ENCODE measurements at regions not wholly inside any gene's neighbourhood (a gene's known extent, or its start where the extent isn't known, plus 50 kb on each side); places are given as distances from the start of the nearest gene placed in this dataset.
"Not testable (repeated sequence)": the region's sequence is repeated elsewhere in the genome, so short reads cannot be mapped to it uniquely, and the experiment has no call there.

GRCh38 chr20:6311097-6311496 lies 188.3 kb upstream of the FERMT1 start:
- Mint-ChIP-seq H3K27ac (no peak overlapping the region), H3K36me3 (ENCODE audit: low read depth) (no peaks in the 10 kb centered on the region), H3K4me1 (ENCODE audit: low read depth) (no peaks in the 10 kb centered on the region), H3K4me3 (no peak overlapping the region), H3K9me3 (peaks cover 31% of the 10 kb centered on the region), H3K27me3 (ENCODE audit: low read depth) (no peaks in the 10 kb centered on the region)
- no peak for DNase-seq (ENCODE audit: low spot score)

GRCh38 chr20:6305536-6305935 lies 182.7 kb upstream of the FERMT1 start:
- Mint-ChIP-seq H3K9me3 (peaks cover 11% of the 10 kb centered on the region), H3K4me1 (ENCODE audit: low read depth) (no peaks in the 10 kb centered on the region), H3K27ac (no peak overlapping the region), H3K27me3 (ENCODE audit: low read depth) (no peaks in the 10 kb centered on the region), H3K36me3 (ENCODE audit: low read depth) (no peaks in the 10 kb centered on the region), H3K4me3 (no peak overlapping the region)
- no peak for DNase-seq (ENCODE audit: low spot score)

- no peak for DNase-seq (ENCODE audit: low spot score)
- H3K9me3 Mint-ChIP-seq: peaks cover 10% of the 10 kb centered on the region
- H3K27me3 Mint-ChIP-seq (ENCODE audit: low read depth): no peaks in the 10 kb centered on the region
- H3K36me3 Mint-ChIP-seq (ENCODE audit: low read depth): no peaks in the 10 kb centered on the region
- no peak overlapping the region for H3K4me3 Mint-ChIP-seq
- no peak overlapping the region for H3K27ac Mint-ChIP-seq
- H3K4me1 Mint-ChIP-seq (ENCODE audit: low read depth): no peaks in the 10 kb centered on the region
These were observed 179.2 kb upstream of the FERMT1 start for GRCh38 chr20:6302041-6302440.

DNA sequence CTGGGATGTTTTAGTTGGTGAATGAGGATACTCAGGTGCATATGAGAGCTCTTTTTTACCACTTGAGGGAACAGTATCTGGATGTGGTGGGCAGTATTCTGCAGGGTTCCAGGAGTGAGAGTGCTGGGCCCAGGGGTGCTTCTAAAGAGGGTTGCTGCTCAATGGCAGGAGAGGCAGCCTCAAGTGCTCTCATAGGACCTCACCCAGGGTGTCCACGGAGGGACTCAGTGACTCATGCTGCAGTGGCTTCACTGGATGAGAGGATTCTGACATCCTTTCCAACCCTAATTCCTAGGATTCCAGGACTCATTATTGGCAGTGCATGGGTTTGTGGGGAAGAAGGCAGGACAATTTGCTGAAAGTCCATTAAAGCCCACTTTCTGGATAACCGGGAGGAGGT lies 176.6 kb upstream of the FERMT1 start:
- Mint-ChIP-seq H3K4me1 (ENCODE audit: low read depth) (no peaks in the 10 kb centered on the region), H3K9me3 (peaks cover 10% of the 10 kb centered on the region), H3K27ac (no peak overlapping the region), H3K4me3 (no peak overlapping the region), H3K27me3 (ENCODE audit: low read depth) (no peaks in the 10 kb centered on the region), H3K36me3 (ENCODE audit: low read depth) (no peaks in the 10 kb centered on the region)
- DNase-seq (ENCODE audit: low spot score): no peak

DNA sequence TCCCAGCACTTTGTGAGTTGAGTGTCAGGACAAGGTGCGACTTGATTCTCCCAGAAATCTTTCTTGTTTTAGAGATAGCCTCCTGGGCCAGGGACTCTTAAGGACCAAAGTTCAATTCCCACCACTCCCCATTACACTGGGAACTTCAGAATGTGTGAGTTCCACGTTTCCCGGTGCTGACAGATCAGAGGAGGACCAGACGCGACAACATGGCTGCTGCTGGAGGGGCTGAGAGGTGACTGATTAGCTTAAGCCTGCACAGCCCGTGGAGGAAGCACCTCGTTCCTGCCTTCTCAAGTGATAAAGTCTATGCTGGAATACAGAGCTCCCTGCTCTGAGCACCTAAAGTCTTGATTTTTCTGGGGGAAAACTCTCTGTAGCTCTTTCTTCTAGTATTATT lies 175.2 kb upstream of the FERMT1 start:
- Mint-ChIP-seq H3K9me3 (peaks cover 7% of the 10 kb centered on the region), H3K36me3 (ENCODE audit: low read depth) (no peaks in the 10 kb centered on the region), H3K4me3 (no peak overlapping the region), H3K4me1 (ENCODE audit: low read depth) (no peaks in the 10 kb centered on the region), H3K27ac (no peak overlapping the region), H3K27me3 (ENCODE audit: low read depth) (no peaks in the 10 kb centered on the region)
- DNase-seq (ENCODE audit: low spot score): no peak

- H3K4me1 Mint-ChIP-seq (ENCODE audit: low read depth): no peaks in the 10 kb centered on the region
- no peak for DNase-seq (ENCODE audit: low spot score)
- no peaks in the 10 kb centered on the region for H3K36me3 Mint-ChIP-seq (ENCODE audit: low read depth)
- no peaks in the 10 kb centered on the region for H3K27me3 Mint-ChIP-seq (ENCODE audit: low read depth)
- H3K27ac Mint-ChIP-seq: no peak overlapping the region
- H3K4me3 Mint-ChIP-seq: no peak overlapping the region
- H3K9me3 Mint-ChIP-seq: peaks cover 3% of the 10 kb centered on the region
These were observed 173.0 kb upstream of the FERMT1 start for GRCh38 chr20:6295867-6296256.

DNA sequence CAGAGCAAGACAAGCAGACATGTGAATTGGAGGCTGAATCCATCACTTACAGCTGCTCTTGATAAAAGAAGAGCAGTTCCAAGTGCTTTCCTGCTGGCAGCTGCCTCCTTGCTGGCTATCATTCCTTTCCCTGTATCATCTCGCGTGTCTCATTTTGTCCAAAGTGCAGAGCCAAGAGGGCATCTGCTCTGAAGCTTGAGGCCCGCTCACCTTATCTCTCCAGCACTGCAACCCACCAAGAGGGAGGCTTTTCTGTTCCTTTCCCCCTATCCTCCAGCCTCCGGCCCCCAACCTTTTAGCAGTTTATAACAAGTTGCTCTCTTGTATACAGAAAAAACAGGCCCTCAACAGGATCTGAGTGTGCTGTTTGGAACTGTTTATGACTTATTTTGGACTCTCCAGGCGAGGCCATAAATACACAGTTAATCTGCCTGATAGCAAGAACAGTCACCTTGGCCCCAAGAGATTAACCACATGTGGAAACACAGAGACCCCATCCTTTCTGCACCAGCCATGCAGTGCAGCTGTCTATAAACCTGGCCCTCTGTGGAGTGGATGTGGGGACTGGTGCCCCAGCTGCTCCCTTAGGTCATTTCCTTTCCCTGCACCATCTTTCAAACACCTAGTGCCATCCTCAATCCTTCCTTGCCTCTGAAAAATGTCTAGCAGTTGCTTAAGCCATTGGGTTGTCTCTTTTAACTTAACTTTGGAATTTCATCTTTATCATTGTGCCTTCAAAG lies 172.5 kb upstream of the FERMT1 start:
- no peak overlapping the region for H3K4me3 Mint-ChIP-seq
- no peak overlapping the region for H3K27ac Mint-ChIP-seq
- H3K9me3 Mint-ChIP-seq: peaks cover 8% of the 10 kb centered on the region
- H3K4me1 Mint-ChIP-seq (ENCODE audit: low read depth): no peaks in the 10 kb centered on the region
- no peaks in the 10 kb centered on the region for H3K36me3 Mint-ChIP-seq (ENCODE audit: low read depth)
- no peaks in the 10 kb centered on the region for H3K27me3 Mint-ChIP-seq (ENCODE audit: low read depth)
- DNase-seq (ENCODE audit: low spot score): no peak

GRCh38 chr20:6287471-6287870 lies 164.6 kb upstream of the FERMT1 start:
- Mint-ChIP-seq H3K9me3 (peaks cover 18% of the 10 kb centered on the region), H3K27ac (no peak overlapping the region), H3K4me1 (ENCODE audit: low read depth) (no peaks in the 10 kb centered on the region)

GRCh38 chr20:6282642-6283041 lies 159.8 kb upstream of the FERMT1 start:
- peaks cover 19% of the 10 kb centered on the region for H3K9me3 Mint-ChIP-seq
- no peaks in the 10 kb centered on the region for H3K36me3 Mint-ChIP-seq (ENCODE audit: low read depth)
- H3K4me3 Mint-ChIP-seq: no peak overlapping the region
- no peaks in the 10 kb centered on the region for H3K4me1 Mint-ChIP-seq (ENCODE audit: low read depth)
- H3K27me3 Mint-ChIP-seq (ENCODE audit: low read depth): no peaks in the 10 kb centered on the region
- no peak for DNase-seq (ENCODE audit: low spot score)
- H3K27ac Mint-ChIP-seq: no peak overlapping the region

More at GRCh38 chr20:6287471-6287870, 164.6 kb upstream of the FERMT1 start:
- Mint-ChIP-seq H3K27me3 (ENCODE audit: low read depth) (no peaks in the 10 kb centered on the region), H3K4me3 (no peak overlapping the region), H3K36me3 (ENCODE audit: low read depth) (no peaks in the 10 kb centered on the region)
- DNase-seq (ENCODE audit: low spot score): no peak

DNA sequence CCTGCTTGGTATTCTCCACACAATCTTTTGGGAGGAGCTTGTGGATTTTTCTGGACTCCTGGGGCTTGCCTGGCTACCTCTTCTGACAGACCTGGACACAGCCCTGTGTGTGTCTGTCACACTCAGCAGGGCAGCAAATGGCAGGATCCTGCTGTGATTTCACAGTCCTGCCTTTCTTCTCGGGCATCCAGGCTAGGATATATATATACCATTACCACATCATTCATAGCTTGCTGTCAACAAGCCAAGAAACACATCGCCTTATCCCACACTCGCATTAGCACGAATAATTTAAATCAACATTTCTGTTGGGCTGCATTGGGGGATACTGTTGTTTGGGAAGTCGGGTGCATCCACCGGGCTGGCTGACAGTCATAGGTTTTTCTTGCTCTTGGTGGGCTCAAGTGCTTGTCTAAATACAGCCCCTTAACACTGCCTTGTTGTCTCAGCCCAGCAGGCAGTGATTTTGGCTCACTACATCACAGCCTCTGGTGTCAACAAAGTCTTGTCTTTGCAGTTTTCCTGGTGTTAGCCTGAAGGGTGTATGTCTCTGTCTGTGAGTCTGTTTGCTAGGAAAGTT lies 154.9 kb upstream of the FERMT1 start:
- peaks cover 8% of the 10 kb centered on the region for H3K9me3 Mint-ChIP-seq
- H3K36me3 Mint-ChIP-seq (ENCODE audit: low read depth): no peaks in the 10 kb centered on the region
- H3K4me3 Mint-ChIP-seq: no peak overlapping the region
- no peak overlapping the region for H3K27ac Mint-ChIP-seq
- DNase-seq (ENCODE audit: low spot score): no peak
- H3K27me3 Mint-ChIP-seq (ENCODE audit: low read depth): no peaks in the 10 kb centered on the region
- no peaks in the 10 kb centered on the region for H3K4me1 Mint-ChIP-seq (ENCODE audit: low read depth)

DNA sequence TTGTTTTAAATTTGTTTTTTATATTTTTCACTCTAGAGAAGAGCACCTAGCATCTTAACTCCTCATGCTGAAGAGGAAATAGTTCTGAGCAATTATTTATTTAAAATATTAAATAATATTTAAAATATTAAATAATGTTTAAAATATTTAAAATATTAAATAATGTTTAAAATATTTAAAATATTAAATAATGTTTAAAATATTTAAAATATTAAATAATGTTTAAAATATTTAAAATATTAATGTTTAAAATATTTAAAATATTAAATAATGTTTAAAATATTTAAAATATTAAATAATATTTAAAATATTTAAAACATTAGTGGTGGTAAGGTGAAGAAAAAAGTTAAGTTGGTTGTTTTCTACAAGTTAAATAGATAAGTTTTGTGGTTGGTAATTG lies 147.6 kb upstream of the FERMT1 start:
- not testable (repeated sequence) for H3K4me3 Mint-ChIP-seq; H3K27ac Mint-ChIP-seq; H3K4me1 Mint-ChIP-seq (ENCODE audit: low read depth); H3K27me3 Mint-ChIP-seq (ENCODE audit: low read depth); DNase-seq (ENCODE audit: low spot score); H3K9me3 Mint-ChIP-seq; H3K36me3 Mint-ChIP-seq (ENCODE audit: low read depth)

GRCh38 chr20:6269168-6269873 lies 146.5 kb upstream of the FERMT1 start:
- Mint-ChIP-seq H3K4me1 (ENCODE audit: low read depth) (no peaks in the 10 kb centered on the region), H3K27me3 (ENCODE audit: low read depth) (peaks cover 2% of the 10 kb centered on the region), H3K27ac (no peak overlapping the region), H3K9me3 (no peaks in the 10 kb centered on the region), H3K36me3 (ENCODE audit: low read depth) (no peaks in the 10 kb centered on the region), H3K4me3 (no peak overlapping the region)
- no peak for DNase-seq (ENCODE audit: low spot score)

DNA sequence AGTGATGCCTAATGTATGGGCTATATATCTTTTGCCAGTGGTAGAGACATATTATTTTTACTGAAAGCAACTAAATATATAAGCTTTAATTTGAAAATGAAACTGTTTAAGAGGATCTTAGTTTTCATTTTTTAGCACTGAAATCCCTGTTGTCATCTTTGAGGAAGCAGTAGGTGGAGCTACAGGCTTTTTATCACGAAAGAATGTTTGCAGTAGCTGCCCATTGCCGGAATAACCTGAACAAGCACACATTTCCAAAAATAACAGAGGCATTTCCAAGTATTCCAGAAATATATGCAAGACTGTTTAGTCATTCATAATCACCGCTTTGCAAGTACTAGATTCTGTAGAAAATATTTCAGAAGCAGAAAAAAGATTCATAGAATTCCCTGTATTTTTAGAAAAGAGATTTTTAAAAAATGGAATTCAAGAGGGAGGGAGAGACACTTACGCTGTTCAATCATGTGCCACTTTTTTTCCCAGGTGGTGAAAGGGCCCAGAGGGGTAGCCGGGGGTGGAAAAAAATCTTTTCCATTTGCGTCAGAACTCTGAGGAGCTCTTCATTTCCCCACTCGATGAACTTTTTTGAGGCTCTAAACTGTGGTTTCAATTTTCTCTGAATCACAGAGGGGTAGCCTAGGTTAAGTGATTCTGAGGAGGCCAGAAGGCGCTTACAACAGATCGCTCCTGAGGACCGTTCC lies 142.5 kb upstream of the FERMT1 start:
- no peak overlapping the region for H3K4me3 Mint-ChIP-seq
- H3K9me3 Mint-ChIP-seq: no peaks in the 10 kb centered on the region
- H3K36me3 Mint-ChIP-seq (ENCODE audit: low read depth): no peaks in the 10 kb centered on the region
- H3K4me1 Mint-ChIP-seq (ENCODE audit: low read depth): no peaks in the 10 kb centered on the region
- no peak for DNase-seq (ENCODE audit: low spot score)
- no peak overlapping the region for H3K27ac Mint-ChIP-seq
- peaks cover 2% of the 10 kb centered on the region for H3K27me3 Mint-ChIP-seq (ENCODE audit: low read depth)

GRCh38 chr20:6253396-6253795 lies 130.6 kb upstream of the FERMT1 start:
- no peak overlapping the region for H3K4me3 Mint-ChIP-seq
- H3K27ac Mint-ChIP-seq: no peak overlapping the region
- no peaks in the 10 kb centered on the region for H3K27me3 Mint-ChIP-seq (ENCODE audit: low read depth)
- DNase-seq (ENCODE audit: low spot score): no peak
- H3K36me3 Mint-ChIP-seq (ENCODE audit: low read depth): no peaks in the 10 kb centered on the region
- no peaks in the 10 kb centered on the region for H3K4me1 Mint-ChIP-seq (ENCODE audit: low read depth)
- H3K9me3 Mint-ChIP-seq: no peaks in the 10 kb centered on the region
